ENCODE measurements at regions not wholly inside any gene's neighbourhood (a gene's known extent, or its start where the extent isn't known, plus 50 kb on each side); places are given as distances from the start of the nearest gene placed in this dataset.

DNA sequence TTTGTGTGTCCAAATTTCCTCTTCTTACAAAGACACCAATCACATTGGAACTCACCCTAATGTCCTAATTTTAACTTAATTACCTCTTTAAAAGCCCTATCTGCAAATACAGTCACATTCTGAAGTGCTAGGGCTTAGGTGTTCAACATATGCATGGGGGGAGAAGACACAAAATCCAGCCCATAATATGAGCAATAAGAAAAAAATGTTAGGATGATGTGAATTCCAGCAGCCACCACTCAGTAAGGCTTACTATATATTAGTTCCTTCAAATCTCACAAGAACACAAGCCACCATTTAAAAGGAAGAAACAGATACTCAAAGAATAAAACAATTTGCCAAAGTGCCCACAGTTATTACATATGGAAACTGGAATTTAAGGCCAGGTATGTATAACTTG, 285.7 kb downstream of the EPHA4 start:
- intact Hi-C loops (cut with DNase I), result no loop called here
- DNase-seq (no peak), ATAC-seq (no peak)
- Histone ChIP-seq H3K9me3 (no peaks in the 10 kb centered on the region), H3K36me3 (no peaks in the 10 kb centered on the region), H3K4me3 (no peak overlapping the region), H3K27ac (no peak overlapping the region), H3K27me3 (no peaks in the 10 kb centered on the region), H3K4me1 (no peaks in the 10 kb centered on the region)
- TF ChIP-seq, protein P1, sequence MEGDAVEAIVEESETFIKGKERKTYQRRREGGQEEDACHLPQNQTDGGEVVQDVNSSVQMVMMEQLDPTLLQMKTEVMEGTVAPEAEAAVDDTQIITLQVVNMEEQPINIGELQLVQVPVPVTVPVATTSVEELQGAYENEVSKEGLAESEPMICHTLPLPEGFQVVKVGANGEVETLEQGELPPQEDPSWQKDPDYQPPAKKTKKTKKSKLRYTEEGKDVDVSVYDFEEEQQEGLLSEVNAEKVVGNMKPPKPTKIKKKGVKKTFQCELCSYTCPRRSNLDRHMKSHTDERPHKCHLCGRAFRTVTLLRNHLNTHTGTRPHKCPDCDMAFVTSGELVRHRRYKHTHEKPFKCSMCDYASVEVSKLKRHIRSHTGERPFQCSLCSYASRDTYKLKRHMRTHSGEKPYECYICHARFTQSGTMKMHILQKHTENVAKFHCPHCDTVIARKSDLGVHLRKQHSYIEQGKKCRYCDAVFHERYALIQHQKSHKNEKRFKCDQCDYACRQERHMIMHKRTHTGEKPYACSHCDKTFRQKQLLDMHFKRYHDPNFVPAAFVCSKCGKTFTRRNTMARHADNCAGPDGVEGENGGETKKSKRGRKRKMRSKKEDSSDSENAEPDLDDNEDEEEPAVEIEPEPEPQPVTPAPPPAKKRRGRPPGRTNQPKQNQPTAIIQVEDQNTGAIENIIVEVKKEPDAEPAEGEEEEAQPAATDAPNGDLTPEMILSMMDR (IDR thresholded peaks at IDR 0.05), result no peak

DNA sequence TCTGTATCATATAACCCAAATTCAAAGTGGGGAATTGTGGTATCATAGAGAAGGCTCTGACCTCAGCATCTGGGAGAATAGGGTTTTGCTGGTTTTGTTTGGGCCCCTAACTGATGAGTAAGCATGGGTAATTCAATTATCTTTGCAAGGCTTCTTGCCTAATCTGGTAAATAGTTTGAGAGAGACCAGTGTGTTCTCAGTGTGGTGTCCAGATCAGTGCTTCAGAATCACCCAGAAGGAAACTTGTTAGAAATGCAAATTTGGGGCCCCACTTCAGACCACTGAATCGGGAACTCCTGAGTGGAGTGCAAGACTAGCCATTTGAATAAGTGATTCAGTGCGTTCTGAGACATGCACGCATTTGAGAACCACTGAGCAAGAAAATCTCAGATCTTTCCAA, 282.7 kb downstream of the EPHA4 start:
- TF ChIP-seq, protein P1 (IDR thresholded peaks at IDR 0.05), result no peak
- H3K36me3 ChIP-seq, result no peaks in the 10 kb centered on the region
- DNase-seq (no peak), ATAC-seq (no peak)
- intact Hi-C loops (cut with DNase I), result no loop called here
- no peaks in the 10 kb centered on the region for H3K9me3 ChIP-seq
- no peak overlapping the region for H3K27ac ChIP-seq
- peaks cover 0 to 5% (median 2%) of the 10 kb centered on the region in 9 donors for H3K4me1 ChIP-seq
- no peaks in the 10 kb centered on the region for H3K27me3 ChIP-seq
- WGBS, 2 donors, result 77 to 92% methylated on average over 3 of the region's 3 CpGs
- H3K4me3 ChIP-seq, result no peak overlapping the region

DNA sequence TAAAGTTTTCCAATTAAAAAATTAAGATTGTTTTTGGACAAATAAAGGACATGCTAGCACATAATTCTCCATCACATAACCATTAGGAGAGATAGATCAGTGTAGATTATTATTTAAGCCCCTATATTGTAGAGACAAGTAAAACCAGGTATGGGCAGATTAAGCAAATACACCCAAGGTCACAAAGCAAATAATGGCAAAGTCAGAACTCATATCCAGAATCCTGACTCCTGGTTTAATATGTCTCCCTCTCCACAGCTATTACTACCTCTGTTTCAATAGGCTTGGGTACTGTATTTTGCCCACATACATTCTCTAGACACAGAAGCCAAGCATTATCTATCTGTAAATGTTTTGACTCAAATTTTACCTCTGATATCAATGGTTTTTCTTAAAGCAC, 282.3 kb downstream of the EPHA4 start:
- no peak for DNase-seq
- ATAC-seq, result no peak
- no peak overlapping the region for H3K4me3 ChIP-seq

DNA sequence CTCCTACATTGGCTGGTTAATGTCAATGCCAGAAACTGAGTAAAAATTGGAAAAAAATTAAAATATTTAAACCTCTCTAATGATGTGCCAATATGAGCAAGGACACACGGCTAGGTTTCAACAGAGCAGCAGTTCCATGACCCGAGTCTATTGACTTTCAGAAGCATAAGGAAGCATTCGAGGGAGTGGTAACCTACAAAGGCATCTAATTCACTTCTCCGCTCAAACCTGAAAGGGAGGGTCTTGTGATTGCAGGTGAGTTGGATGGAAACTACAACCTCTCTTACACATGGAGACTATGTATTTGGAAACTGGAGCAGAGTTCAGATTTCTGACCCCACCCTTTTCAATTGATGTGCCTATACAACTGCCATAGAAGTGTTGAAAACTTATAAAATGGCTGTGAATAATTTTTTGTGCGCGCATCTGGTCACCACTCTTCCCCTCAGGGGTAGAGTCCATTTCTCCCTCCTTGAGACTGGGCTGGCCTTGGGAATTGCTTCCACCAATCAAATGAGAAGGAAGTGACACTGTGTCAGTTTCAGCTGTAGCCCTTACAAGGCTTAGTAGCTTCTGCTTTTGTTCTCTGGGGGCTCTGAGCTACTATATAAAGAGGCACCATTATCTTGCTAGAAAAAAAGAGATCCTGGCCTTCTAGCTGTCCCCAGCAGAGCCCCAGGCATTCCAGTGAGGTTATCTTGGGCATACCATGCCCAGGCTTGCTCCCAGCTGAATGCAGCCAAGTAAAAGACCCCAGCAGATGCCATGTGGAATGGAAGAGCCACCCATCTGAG, 278.0 kb downstream of the EPHA4 start:
- Histone ChIP-seq H3K9me3 (no peaks in the 10 kb centered on the region), H3K4me1 (peaks cover 0 to 8% (median 4%) of the 10 kb centered on the region in 9 donors), H3K27me3 (no peaks in the 10 kb centered on the region), H3K4me3 (no peak overlapping the region), H3K27ac (no peak overlapping the region), H3K36me3 (no peaks in the 10 kb centered on the region)
- intact Hi-C loops (cut with DNase I), result no loop called here
- ATAC-seq (no peak), DNase-seq (no peak)
- TF ChIP-seq, protein P1 (IDR thresholded peaks at IDR 0.05), result no peak
- 87 to 95% methylated on average over 6 of the region's 6 CpGs for WGBS, 2 donors

More for the DNA sequence above, 282.3 kb downstream of the EPHA4 start:
- intact Hi-C loops (cut with DNase I), result no loop called here
- no peaks in the 10 kb centered on the region for H3K36me3 ChIP-seq
- TF ChIP-seq, protein P1 (IDR thresholded peaks at IDR 0.05), result no peak
- peaks cover 0 to 8% (median 4%) of the 10 kb centered on the region in 9 donors for H3K4me1 ChIP-seq
- H3K9me3 ChIP-seq, result no peaks in the 10 kb centered on the region
- no peaks in the 10 kb centered on the region for H3K27me3 ChIP-seq
- no peak overlapping the region for H3K27ac ChIP-seq

Data from heart right ventricle (tissue), 16 donors.